Transverse colon (tissue), 3 donors: ENCODE measurements at regions not wholly inside any gene's neighbourhood (a gene's known extent, or its start where the extent isn't known, plus 50 kb on each side); places are given as distances from the start of the nearest gene placed in this dataset.

Source experiments
- POLR2A ChIP-seq: fragments of 450-650 bp; IDR thresholded peaks from one replicate; pipeline ENCODE4 v1.6.1; 2016; ENCODE audit warnings: antibody characterized with exemption, mild to moderate bottlenecking, moderate library complexity
- TF ChIP-seq, protein P1 (sequence below), 5 experiments: fragments of 200-600 bp in 3 of 5; fragments of 450-650 bp in 2 of 5; sonication (generic) in 3 of 5; IDR thresholded peaks; 1 replicate in 2 of 5; 2 replicates in 3 of 5; pipeline ENCODE4 v1.5.1; 2016 to 2017; ENCODE audit warnings: antibody characterized with exemption in 5 of 5, inconsistent platforms in 3 of 5, mild to moderate bottlenecking in 2 of 5, moderate library complexity in 1 of 5

GRCh38 chr14:53304726-53305381, 151.7 kb upstream of the DDHD1 start:
- TF ChIP-seq, protein P1, sequence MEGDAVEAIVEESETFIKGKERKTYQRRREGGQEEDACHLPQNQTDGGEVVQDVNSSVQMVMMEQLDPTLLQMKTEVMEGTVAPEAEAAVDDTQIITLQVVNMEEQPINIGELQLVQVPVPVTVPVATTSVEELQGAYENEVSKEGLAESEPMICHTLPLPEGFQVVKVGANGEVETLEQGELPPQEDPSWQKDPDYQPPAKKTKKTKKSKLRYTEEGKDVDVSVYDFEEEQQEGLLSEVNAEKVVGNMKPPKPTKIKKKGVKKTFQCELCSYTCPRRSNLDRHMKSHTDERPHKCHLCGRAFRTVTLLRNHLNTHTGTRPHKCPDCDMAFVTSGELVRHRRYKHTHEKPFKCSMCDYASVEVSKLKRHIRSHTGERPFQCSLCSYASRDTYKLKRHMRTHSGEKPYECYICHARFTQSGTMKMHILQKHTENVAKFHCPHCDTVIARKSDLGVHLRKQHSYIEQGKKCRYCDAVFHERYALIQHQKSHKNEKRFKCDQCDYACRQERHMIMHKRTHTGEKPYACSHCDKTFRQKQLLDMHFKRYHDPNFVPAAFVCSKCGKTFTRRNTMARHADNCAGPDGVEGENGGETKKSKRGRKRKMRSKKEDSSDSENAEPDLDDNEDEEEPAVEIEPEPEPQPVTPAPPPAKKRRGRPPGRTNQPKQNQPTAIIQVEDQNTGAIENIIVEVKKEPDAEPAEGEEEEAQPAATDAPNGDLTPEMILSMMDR (IDR thresholded peaks at IDR 0.05): no peak
- TF ChIP-seq POLR2A: no peak
